Naive thymus-derived CD4-positive, alpha-beta T cell (primary cell): ENCODE measurements at regions not wholly inside any gene's neighbourhood (a gene's known extent, or its start where the extent isn't known, plus 50 kb on each side); places are given as distances from the start of the nearest gene placed in this dataset.

Experiments used
- ATAC-seq: fragments of 150-1000 bp; cut with Tn5 transposase; 2 replicates; pipeline ENCODE4 v1.10.0; 2021; ENCODE audit warnings: mild to moderate bottlenecking, moderate library complexity
- CTCF ChIA-PET: fragments of 350-600 bp; sonication (Branson Sonifier 250); formaldehyde crosslinking; loops from one replicate; lab custom pipeline; 2021; ENCODE audit warnings: antibody characterized with exemption; lab: Charles Lee
- POLR2A ChIA-PET: fragments of 350-600 bp; sonication (Branson Sonifier 250); formaldehyde crosslinking; loops from one replicate; lab custom pipeline; 2021; ENCODE audit warnings: antibody characterized with exemption, inconsistent platforms; lab: Charles Lee
- DNase-seq, 9 donors: peaks; one replicate each; pipeline versions ENCODE4 v3.0.0 to v3.0.0-alpha.2; 2020 to 2022; ENCODE audit warnings: mixed read lengths in 1 of 9
- H3K27ac ChIP-seq: one replicate; pipeline ENCODE4 v1.7.0; 2013; ENCODE audit warnings: mild to moderate bottlenecking, low read depth, low read length, moderate library complexity
- H3K27me3 ChIP-seq, 2 donors: one replicate each; pipeline ENCODE4 v1.7.0; 2013; ENCODE audit warnings: low read length in 2 of 2, mild to moderate bottlenecking in 2 of 2, moderate library complexity in 2 of 2; ENCODE audit not compliant: control insufficient read depth in 2 of 2, insufficient read depth in 2 of 2
- H3K36me3 ChIP-seq, 3 experiments: 1 replicate in 2 of 3; 2 replicates in 1 of 3; pipeline ENCODE4 v1.7.0; 2013; ENCODE audit warnings: low read length in 3 of 3, mild to moderate bottlenecking in 3 of 3, moderate library complexity in 1 of 3; ENCODE audit not compliant: insufficient read depth in 3 of 3, control insufficient read depth in 2 of 3
- H3K4me1 ChIP-seq, 2 donors: one replicate each; pipeline ENCODE4 v1.7.0; 2013; ENCODE audit warnings: low read length in 2 of 2, mild to moderate bottlenecking in 2 of 2, moderate library complexity in 1 of 2; ENCODE audit not compliant: control insufficient read depth in 2 of 2, insufficient read depth in 2 of 2
- H3K4me3 ChIP-seq: 2 replicates; pipeline ENCODE4 v1.7.0; 2013; ENCODE audit warnings: mild to moderate bottlenecking, low read length
- H3K9me3 ChIP-seq, 3 experiments: 1 replicate in 2 of 3; 2 replicates in 1 of 3; pipeline ENCODE4 v1.7.0; 2013; ENCODE audit warnings: low read length in 3 of 3; ENCODE audit not compliant: control insufficient read depth in 2 of 3
- H3K27ac Mint-ChIP-seq, 9 donors: one replicate each; pipeline ENCODE4 v1.8.0; 2020 to 2022; ENCODE audit warnings: mixed read lengths in 9 of 9, mild to moderate bottlenecking in 8 of 9, moderate library complexity in 5 of 9, inconsistent platforms in 2 of 9
- H3K27me3 Mint-ChIP-seq, 5 donors: one replicate each; pipeline ENCODE4 v1.8.0; 2021 to 2022; ENCODE audit warnings: mixed read lengths in 5 of 5, mild to moderate bottlenecking in 1 of 5
- H3K36me3 Mint-ChIP-seq, 5 donors: one replicate each; pipeline ENCODE4 v1.8.0; 2020 to 2022; ENCODE audit warnings: mixed read lengths in 5 of 5, mild to moderate bottlenecking in 3 of 5, inconsistent platforms in 1 of 5
- H3K4me1 Mint-ChIP-seq, 7 donors: one replicate each; pipeline ENCODE4 v1.8.0; 2020 to 2022; ENCODE audit warnings: mixed read lengths in 7 of 7, mild to moderate bottlenecking in 3 of 7, inconsistent platforms in 1 of 7
- H3K4me3 Mint-ChIP-seq, 10 donors: one replicate each; pipeline ENCODE4 v1.8.0; 2020 to 2022; ENCODE audit warnings: mild to moderate bottlenecking in 10 of 10, mixed read lengths in 10 of 10, moderate library complexity in 6 of 10, inconsistent platforms in 2 of 10
- H3K9me3 Mint-ChIP-seq, 11 donors: one replicate each; pipeline ENCODE4 v1.8.0; 2020 to 2022; ENCODE audit warnings: mixed read lengths in 11 of 11, mild to moderate bottlenecking in 4 of 11, inconsistent platforms in 1 of 11, moderate library complexity in 1 of 11
- intact Hi-C, 2 donors: fragments of 100-400 bp; cut with micrococcal nuclease; formaldehyde crosslinking; loops; one replicate each; pipeline ENCODE4 v1.15.1; 2023

- no peak overlapping the region for H3K27ac Mint-ChIP-seq
- ChIA-PET CTCF (no interaction called here), POLR2A (no interaction called here)
- H3K27me3 ChIP-seq: no peaks in the 10 kb centered on the region
- no peak overlapping the region for H3K4me3 Mint-ChIP-seq
- H3K9me3 ChIP-seq: no peaks in the 10 kb centered on the region
- peaks cover 0 to 10% (median 0%) of the 10 kb centered on the region in 5 donors for H3K36me3 Mint-ChIP-seq
- no peaks in the 10 kb centered on the region for H3K36me3 ChIP-seq
- peaks cover 4 to 31% (median 10%) of the 10 kb centered on the region in 11 donors for H3K9me3 Mint-ChIP-seq
- DNase-seq (no peak), ATAC-seq (no peak)
- intact Hi-C loops: no loop called here
- H3K27ac ChIP-seq: no peak overlapping the region
- no peaks in the 10 kb centered on the region for H3K4me1 Mint-ChIP-seq
- H3K27me3 Mint-ChIP-seq: no peaks in the 10 kb centered on the region
- no peaks in the 10 kb centered on the region for H3K4me1 ChIP-seq
- no peak overlapping the region for H3K4me3 ChIP-seq
Observed at GRCh38 chr16:64092271-64092670, 1029.6 kb downstream of the CDH11 start.

DNA sequence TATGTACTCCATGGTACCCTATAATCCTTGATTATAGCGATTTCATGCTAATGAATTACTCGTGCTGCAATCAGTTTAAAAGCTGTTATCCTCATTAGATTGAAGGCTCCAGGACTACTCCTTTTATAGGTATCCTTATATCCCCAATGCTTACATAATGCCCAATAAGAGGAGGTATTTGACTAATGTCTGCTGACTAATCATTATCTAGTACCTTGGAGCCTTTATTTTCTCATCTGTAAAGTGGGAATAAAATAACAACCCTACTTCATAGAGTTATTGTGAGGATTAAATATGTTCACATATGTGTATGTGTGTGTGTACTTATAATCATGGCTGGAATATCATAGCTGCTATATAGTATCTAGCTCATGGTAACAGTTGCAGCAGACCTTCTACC lies 1031.5 kb downstream of the CDH11 start:
- H3K9me3 ChIP-seq: peaks cover 0 to under 1% (median 0%) of the 10 kb centered on the region in 3 experiments
- H3K4me1 ChIP-seq: no peaks in the 10 kb centered on the region
- H3K36me3 ChIP-seq: no peaks in the 10 kb centered on the region
- peaks cover 4 to 38% (median 15%) of the 10 kb centered on the region in 11 donors for H3K9me3 Mint-ChIP-seq
- CTCF ChIA-PET: no interaction called here
- H3K36me3 Mint-ChIP-seq: peaks cover 0 to 10% (median 0%) of the 10 kb centered on the region in 5 donors
- no peak overlapping the region for H3K27ac ChIP-seq
- POLR2A ChIA-PET: no interaction called here
- DNase-seq (no peak), ATAC-seq (no peak)
- no peak overlapping the region for H3K4me3 ChIP-seq
- no peaks in the 10 kb centered on the region for H3K4me1 Mint-ChIP-seq
- H3K27me3 ChIP-seq: no peaks in the 10 kb centered on the region
- no peak overlapping the region for H3K27ac Mint-ChIP-seq
- no peak overlapping the region for H3K4me3 Mint-ChIP-seq
- intact Hi-C loops: no loop called here
- H3K27me3 Mint-ChIP-seq: no peaks in the 10 kb centered on the region

- peaks cover 0 to 10% (median 0%) of the 10 kb centered on the region in 5 donors for H3K36me3 Mint-ChIP-seq
- H3K9me3 Mint-ChIP-seq: peaks cover 4 to 34% (median 14%) of the 10 kb centered on the region in 11 donors
- no peaks in the 10 kb centered on the region for H3K27me3 ChIP-seq
- no peak overlapping the region for H3K4me3 ChIP-seq
- H3K4me3 Mint-ChIP-seq: no peak overlapping the region
- no peaks in the 10 kb centered on the region for H3K4me1 Mint-ChIP-seq
- H3K36me3 ChIP-seq: no peaks in the 10 kb centered on the region
- no peak overlapping the region for H3K27ac Mint-ChIP-seq
- no peaks in the 10 kb centered on the region for H3K4me1 ChIP-seq
- no peaks in the 10 kb centered on the region for H3K27me3 Mint-ChIP-seq
- ATAC-seq (no peak), DNase-seq (no peak)
- H3K27ac ChIP-seq: no peak overlapping the region
- intact Hi-C loops: no loop called here
- POLR2A ChIA-PET: no interaction called here
- H3K9me3 ChIP-seq: peaks cover 0 to 4% (median 0%) of the 10 kb centered on the region in 3 experiments
- CTCF ChIA-PET: no interaction called here
Observed at GRCh38 chr16:64089697-64090096, 1032.2 kb downstream of the CDH11 start.

- ChIA-PET POLR2A (no interaction called here), CTCF (no interaction called here)
- intact Hi-C loops: no loop called here
- Mint-ChIP-seq H3K4me3 (no peak overlapping the region), H3K27me3 (no peaks in the 10 kb centered on the region), H3K36me3 (peaks cover 0 to 10% (median 0%) of the 10 kb centered on the region in 5 donors), H3K27ac (no peak overlapping the region), H3K4me1 (no peaks in the 10 kb centered on the region), H3K9me3 (peaks cover 2 to 31% (median 14%) of the 10 kb centered on the region in 11 donors)
- Histone ChIP-seq H3K9me3 (peaks cover 0 to 4% (median 0%) of the 10 kb centered on the region in 3 experiments), H3K4me3 (no peak overlapping the region), H3K4me1 (no peaks in the 10 kb centered on the region), H3K27ac (no peak overlapping the region), H3K27me3 (no peaks in the 10 kb centered on the region), H3K36me3 (no peaks in the 10 kb centered on the region)
- DNase-seq: no peak
- no peak for ATAC-seq
Observed at GRCh38 chr16:64088838-64089237, 1033.0 kb downstream of the CDH11 start.

- Histone ChIP-seq H3K4me1 (no peaks in the 10 kb centered on the region), H3K4me3 (no peak overlapping the region), H3K27ac (no peak overlapping the region), H3K27me3 (no peaks in the 10 kb centered on the region), H3K9me3 (peaks cover 0 to 4% (median 0%) of the 10 kb centered on the region in 3 experiments), H3K36me3 (no peaks in the 10 kb centered on the region)
- no peak overlapping the region for H3K4me3 Mint-ChIP-seq
- ChIA-PET POLR2A (no interaction called here), CTCF (no interaction called here)
- H3K9me3 Mint-ChIP-seq: peaks cover 2 to 30% (median 9%) of the 10 kb centered on the region in 11 donors
- intact Hi-C loops: no loop called here
- no peak for DNase-seq
- no peaks in the 10 kb centered on the region for H3K4me1 Mint-ChIP-seq
- H3K27me3 Mint-ChIP-seq: no peaks in the 10 kb centered on the region
- H3K27ac Mint-ChIP-seq: no peak overlapping the region
- no peak for ATAC-seq
- H3K36me3 Mint-ChIP-seq: peaks cover 0 to 4% (median 0%) of the 10 kb centered on the region in 5 donors
Observed at GRCh38 chr16:64085296-64085695, 1036.6 kb downstream of the CDH11 start.

DNA sequence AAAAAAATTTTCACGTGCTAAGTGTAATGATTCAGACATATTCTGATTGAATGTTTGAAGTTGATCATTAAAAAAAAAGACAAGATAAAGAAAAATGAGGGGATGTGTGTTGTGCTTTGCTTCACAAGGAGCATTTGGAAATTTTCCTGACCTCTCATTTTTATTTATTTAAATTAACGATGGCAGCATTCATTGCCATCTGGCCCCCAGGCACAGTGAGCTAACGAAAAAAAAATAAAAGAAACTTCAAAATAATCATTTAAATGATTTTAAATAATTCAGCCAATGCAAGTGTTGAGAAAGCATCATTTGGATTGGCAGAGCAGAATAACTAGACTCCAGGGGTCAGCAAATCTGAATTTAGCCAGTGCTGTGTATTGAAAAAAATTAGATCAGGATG lies 1037.2 kb downstream of the CDH11 start:
- ChIA-PET POLR2A (no interaction called here), CTCF (no interaction called here)
- Mint-ChIP-seq H3K36me3 (peaks cover 0 to 4% (median 0%) of the 10 kb centered on the region in 5 donors), H3K27me3 (no peaks in the 10 kb centered on the region), H3K9me3 (peaks cover 2 to 31% (median 9%) of the 10 kb centered on the region in 11 donors), H3K27ac (no peak overlapping the region), H3K4me3 (no peak overlapping the region), H3K4me1 (no peaks in the 10 kb centered on the region)
- Histone ChIP-seq H3K4me1 (no peaks in the 10 kb centered on the region), H3K9me3 (peaks cover 0 to 4% (median 0%) of the 10 kb centered on the region in 3 experiments), H3K4me3 (no peak overlapping the region), H3K36me3 (no peaks in the 10 kb centered on the region), H3K27me3 (no peaks in the 10 kb centered on the region), H3K27ac (no peak overlapping the region)
- ATAC-seq: no peak
- intact Hi-C loops: no loop called here
- DNase-seq: no peak

GRCh38 chr16:64083428-64084129 lies 1038.3 kb downstream of the CDH11 start:
- H3K9me3 ChIP-seq: peaks cover 0 to 4% (median 0%) of the 10 kb centered on the region in 3 experiments
- H3K27me3 Mint-ChIP-seq: no peaks in the 10 kb centered on the region
- peaks cover 0 to 4% (median 0%) of the 10 kb centered on the region in 5 donors for H3K36me3 Mint-ChIP-seq
- H3K27ac Mint-ChIP-seq: no peak overlapping the region
- no peak overlapping the region for H3K4me3 Mint-ChIP-seq
- ATAC-seq (no peak), DNase-seq (no peak)
- ChIA-PET POLR2A (no interaction called here), CTCF (no interaction called here)
- no peaks in the 10 kb centered on the region for H3K4me1 ChIP-seq
- no peaks in the 10 kb centered on the region for H3K27me3 ChIP-seq
- peaks cover 2 to 33% (median 9%) of the 10 kb centered on the region in 11 donors for H3K9me3 Mint-ChIP-seq
- no peaks in the 10 kb centered on the region for H3K36me3 ChIP-seq
- no peak overlapping the region for H3K27ac ChIP-seq
- intact Hi-C loops: no loop called here
- H3K4me3 ChIP-seq: no peak overlapping the region
- no peaks in the 10 kb centered on the region for H3K4me1 Mint-ChIP-seq
